GM23338 (cell line): ENCODE measurements at regions not wholly inside any gene's neighbourhood (a gene's known extent, or its start where the extent isn't known, plus 50 kb on each side); places are given as distances from the start of the nearest gene placed in this dataset.

Experiments
- ATAC-seq: fragments of 200-7000 bp; cut with Tn5 transposase; 3 replicates; pipeline ENCODE4 v1.9.1; 2020
- DNase-seq: peaks from one replicate; pipeline ENCODE4 v3.0.0-alpha.2; 2015; ENCODE audit warnings: low spot score
- H2AFZ ChIP-seq: fragments of 200-600 bp; sonication (generic); 2 replicates; pipeline ENCODE4 v1.8.0; 2016; ENCODE audit warnings: antibody characterized with exemption, mild to moderate bottlenecking, moderate library complexity
- H3F3A ChIP-seq: fragments of 200-600 bp; sonication (generic); replicated peaks from 2 replicates; pipeline ENCODE4 v1.8.0; 2017; ENCODE audit warnings: antibody characterized with exemption, mixed run types, low read depth
- H3K27ac ChIP-seq: fragments of 200-600 bp; sonication (generic); 2 replicates; pipeline ENCODE4 v1.6.1; 2016; ENCODE audit warnings: low read depth
- H3K27me3 ChIP-seq: fragments of 200-600 bp; sonication (generic); 2 replicates; pipeline ENCODE4 v1.8.0; 2016; ENCODE audit warnings: mild to moderate bottlenecking, mixed run types, moderate library complexity; ENCODE audit not compliant: insufficient read depth
- H3K36me3 ChIP-seq: fragments of 200-600 bp; sonication (generic); 2 replicates; pipeline ENCODE4 v1.8.0; 2016; ENCODE audit warnings: mild to moderate bottlenecking; ENCODE audit not compliant: insufficient read depth
- H3K4me1 ChIP-seq: fragments of 200-600 bp; sonication (generic); 2 replicates; pipeline ENCODE4 v1.8.0; 2016; ENCODE audit warnings: mild to moderate bottlenecking, moderate library complexity; ENCODE audit not compliant: insufficient read depth
- H3K4me2 ChIP-seq: fragments of 200-600 bp; sonication (generic); 2 replicates; pipeline ENCODE4 v1.7.1; 2017; ENCODE audit warnings: mixed run types
- H3K4me3 ChIP-seq: fragments of 200-600 bp; sonication (generic); 2 replicates; pipeline ENCODE4 v1.6.1; 2016; ENCODE audit warnings: mixed run types
- H3K79me2 ChIP-seq: fragments of 200-600 bp; sonication (generic); replicated peaks from 2 replicates; pipeline ENCODE4 v1.8.0; 2017; ENCODE audit warnings: mild to moderate bottlenecking; ENCODE audit not compliant: insufficient read depth
- H3K9me2 ChIP-seq: fragments of 200-600 bp; sonication (generic); 2 replicates; pipeline ENCODE4 v1.8.0; 2017; ENCODE audit not compliant: insufficient read depth
- H4K20me1 ChIP-seq: fragments of 200-600 bp; sonication (generic); replicated peaks from 2 replicates; pipeline ENCODE4 v1.8.0; 2017; ENCODE audit warnings: mild to moderate bottlenecking; ENCODE audit not compliant: insufficient read depth
- H3K27ac Mint-ChIP-seq: 2 replicates; pipeline ENCODE4 v1.8.0; 2020; ENCODE audit warnings: inconsistent platforms, mild to moderate bottlenecking, moderate library complexity, mixed read lengths
- H3K27me3 Mint-ChIP-seq: 3 replicates; pipeline ENCODE4 v1.8.0; 2022; ENCODE audit warnings: low read depth, mild to moderate bottlenecking, moderate library complexity, mixed read lengths, inconsistent platforms; ENCODE audit not compliant: insufficient read depth, poor library complexity
- H3K36me3 Mint-ChIP-seq: 3 replicates; pipeline ENCODE4 v1.8.0; 2021; ENCODE audit warnings: low read depth, mild to moderate bottlenecking, inconsistent platforms, moderate library complexity, mixed read lengths
- H3K4me1 Mint-ChIP-seq: 3 replicates; pipeline ENCODE4 v1.8.0; 2020; ENCODE audit warnings: mild to moderate bottlenecking, inconsistent platforms, mixed read lengths
- H3K4me3 Mint-ChIP-seq: 3 replicates; pipeline ENCODE4 v1.8.0; 2021; ENCODE audit warnings: moderate library complexity, mild to moderate bottlenecking, inconsistent platforms, mixed read lengths
- H3K9me3 Mint-ChIP-seq: 3 replicates; pipeline ENCODE4 v1.8.0; 2020; ENCODE audit warnings: moderate library complexity, mild to moderate bottlenecking, inconsistent platforms, mixed read lengths
- EZH2 ChIP-seq: fragments of 200-600 bp; sonication (generic); IDR thresholded peaks from one replicate; pipeline ENCODE4 v1.8.0; 2017; ENCODE audit warnings: antibody characterized with exemption, mild to moderate bottlenecking, low read depth; ENCODE audit not compliant: unreplicated experiment
- EZH2phosphoT487 ChIP-seq: fragments of 200-600 bp; sonication (generic); IDR thresholded peaks from one replicate; pipeline ENCODE4 v1.8.1; 2018; ENCODE audit warnings: antibody characterized with exemption; ENCODE audit not compliant: unreplicated experiment
- NANOG ChIP-seq: IDR thresholded peaks from 2 replicates; pipeline ENCODE4 v1.6.1; 2016; ENCODE audit warnings: antibody characterized with exemption, borderline replicate concordance
- TF ChIP-seq, protein P1 (sequence below): IDR thresholded peaks from one replicate; pipeline ENCODE4 v1.6.1; 2018; ENCODE audit warnings: antibody characterized with exemption; ENCODE audit not compliant: unreplicated experiment
- TF ChIP-seq, protein P2 (sequence below): IDR thresholded peaks from 2 replicates; pipeline ENCODE4 v1.6.1; 2016; ENCODE audit warnings: antibody characterized with exemption

DNA sequence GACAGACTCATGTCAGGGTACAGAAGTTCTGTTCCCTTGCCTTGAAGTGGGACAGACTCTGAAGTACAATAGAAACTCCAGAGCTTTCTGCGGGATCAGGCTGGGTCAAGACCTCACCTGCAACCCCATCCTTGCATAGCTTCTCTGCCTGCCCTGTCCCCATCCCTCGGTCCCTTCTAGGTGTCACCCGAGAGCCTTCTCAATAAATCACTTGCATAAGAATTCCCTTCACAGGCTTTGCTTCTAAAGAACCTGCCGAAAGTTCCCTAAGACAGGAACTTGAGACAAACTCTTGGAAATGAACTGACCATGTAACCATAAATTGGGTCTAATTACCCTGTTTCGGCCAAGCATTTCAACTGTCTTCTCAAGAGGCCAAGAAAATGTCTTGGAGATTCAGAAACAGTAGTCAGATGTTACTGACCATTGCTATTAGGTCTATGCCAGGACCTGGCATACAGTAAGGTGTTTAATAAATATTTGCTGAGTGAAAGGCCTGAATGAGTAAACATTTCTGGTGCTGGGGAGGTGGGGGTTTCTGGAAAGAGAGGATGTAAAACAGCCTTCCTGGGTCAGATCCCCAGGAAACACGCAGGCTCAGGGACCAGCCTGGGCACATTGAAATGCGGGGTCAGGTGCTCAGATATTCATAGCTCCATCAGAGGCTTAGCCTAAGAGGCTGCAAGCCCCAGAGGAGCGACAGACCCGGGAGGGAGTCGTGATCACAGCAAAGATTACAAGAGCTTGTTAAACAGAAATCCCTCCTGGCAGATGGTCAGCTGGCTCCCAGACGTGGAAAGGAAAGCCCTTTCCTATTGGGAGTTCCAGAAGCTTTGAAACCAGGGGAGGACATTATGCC lies 226.2 kb upstream of the LHX5 start:
- Histone ChIP-seq H4K20me1 (no peaks in the 10 kb centered on the region), H2AFZ (no peak overlapping the region), H3K9me2 (no peaks in the 10 kb centered on the region), H3K4me2 (peak overlapping the region; percentile 62), H3K4me3 (peak overlapping the region; percentile 21; the same call in 1 of the 2 replicates), H3K27ac (no peak overlapping the region), H3F3A (no peaks in the 10 kb centered on the region; the same call in 1 of the 2 replicates), H3K79me2 (no peaks in the 10 kb centered on the region), H3K4me1 (peaks cover 20% of the 10 kb centered on the region), H3K36me3 (no peaks in the 10 kb centered on the region), H3K27me3 (no peaks in the 10 kb centered on the region)
- no peaks in the 10 kb centered on the region for H3K36me3 Mint-ChIP-seq
- peaks cover 24% of the 10 kb centered on the region for H3K4me1 Mint-ChIP-seq
- no peaks in the 10 kb centered on the region for H3K9me3 Mint-ChIP-seq
- no peak overlapping the region; the same call in 1 of the 2 replicates for H3K27ac Mint-ChIP-seq
- no peaks in the 10 kb centered on the region for H3K27me3 Mint-ChIP-seq
- ATAC-seq, result peak; percentile 73
- DNase-seq, result peak; percentile 41
- H3K4me3 Mint-ChIP-seq, result peak overlapping the region; percentile 34; the same call in 1 of the 3 replicates
- TF ChIP-seq EZH2 (peak; percentile 29), EZH2phosphoT487 (no peak)

DNA sequence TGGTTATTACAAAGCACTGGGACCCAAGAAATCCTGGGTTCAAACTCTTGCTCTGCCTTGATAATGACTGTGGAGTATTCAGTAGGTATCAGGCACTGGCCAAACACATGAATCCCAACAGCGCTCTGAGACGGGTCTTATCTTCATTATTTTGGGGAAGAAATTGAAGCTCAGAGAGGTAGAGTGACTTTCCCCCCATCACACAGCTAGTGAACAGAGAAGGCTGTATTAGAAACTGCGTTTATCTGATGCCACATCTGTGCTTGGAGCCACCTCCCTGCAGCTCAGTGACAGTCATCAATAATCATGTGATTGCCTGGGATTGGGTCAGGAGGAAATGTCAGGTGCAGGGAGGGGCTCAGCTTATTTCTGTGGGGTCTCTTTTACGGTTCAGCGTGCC lies 225.4 kb upstream of the LHX5 start:
- H3K4me1 Mint-ChIP-seq, result peaks cover 24% of the 10 kb centered on the region
- no peaks in the 10 kb centered on the region for H3K36me3 Mint-ChIP-seq
- H3K9me3 Mint-ChIP-seq, result no peaks in the 10 kb centered on the region
- no peaks in the 10 kb centered on the region for H3K79me2 ChIP-seq
- ATAC-seq (no peak), DNase-seq (no peak)
- no peaks in the 10 kb centered on the region for H3K9me2 ChIP-seq
- H3F3A ChIP-seq, result no peaks in the 10 kb centered on the region; the same call in 1 of the 2 replicates
- no peak overlapping the region for H3K4me3 ChIP-seq
- no peak overlapping the region for H3K27ac Mint-ChIP-seq
- H3K4me1 ChIP-seq, result peaks cover 20% of the 10 kb centered on the region
- H3K27ac ChIP-seq, result no peak overlapping the region
- H3K4me2 ChIP-seq, result no peak overlapping the region
- H3K36me3 ChIP-seq, result no peaks in the 10 kb centered on the region
- no peaks in the 10 kb centered on the region for H4K20me1 ChIP-seq
- H3K4me3 Mint-ChIP-seq, result no peak overlapping the region
- no peaks in the 10 kb centered on the region for H3K27me3 Mint-ChIP-seq
- no peaks in the 10 kb centered on the region for H3K27me3 ChIP-seq
- H2AFZ ChIP-seq, result no peak overlapping the region
- TF ChIP-seq NANOG (no peak), EZH2 (no peak), EZH2phosphoT487 (no peak)
- TF ChIP-seq, protein P1, sequence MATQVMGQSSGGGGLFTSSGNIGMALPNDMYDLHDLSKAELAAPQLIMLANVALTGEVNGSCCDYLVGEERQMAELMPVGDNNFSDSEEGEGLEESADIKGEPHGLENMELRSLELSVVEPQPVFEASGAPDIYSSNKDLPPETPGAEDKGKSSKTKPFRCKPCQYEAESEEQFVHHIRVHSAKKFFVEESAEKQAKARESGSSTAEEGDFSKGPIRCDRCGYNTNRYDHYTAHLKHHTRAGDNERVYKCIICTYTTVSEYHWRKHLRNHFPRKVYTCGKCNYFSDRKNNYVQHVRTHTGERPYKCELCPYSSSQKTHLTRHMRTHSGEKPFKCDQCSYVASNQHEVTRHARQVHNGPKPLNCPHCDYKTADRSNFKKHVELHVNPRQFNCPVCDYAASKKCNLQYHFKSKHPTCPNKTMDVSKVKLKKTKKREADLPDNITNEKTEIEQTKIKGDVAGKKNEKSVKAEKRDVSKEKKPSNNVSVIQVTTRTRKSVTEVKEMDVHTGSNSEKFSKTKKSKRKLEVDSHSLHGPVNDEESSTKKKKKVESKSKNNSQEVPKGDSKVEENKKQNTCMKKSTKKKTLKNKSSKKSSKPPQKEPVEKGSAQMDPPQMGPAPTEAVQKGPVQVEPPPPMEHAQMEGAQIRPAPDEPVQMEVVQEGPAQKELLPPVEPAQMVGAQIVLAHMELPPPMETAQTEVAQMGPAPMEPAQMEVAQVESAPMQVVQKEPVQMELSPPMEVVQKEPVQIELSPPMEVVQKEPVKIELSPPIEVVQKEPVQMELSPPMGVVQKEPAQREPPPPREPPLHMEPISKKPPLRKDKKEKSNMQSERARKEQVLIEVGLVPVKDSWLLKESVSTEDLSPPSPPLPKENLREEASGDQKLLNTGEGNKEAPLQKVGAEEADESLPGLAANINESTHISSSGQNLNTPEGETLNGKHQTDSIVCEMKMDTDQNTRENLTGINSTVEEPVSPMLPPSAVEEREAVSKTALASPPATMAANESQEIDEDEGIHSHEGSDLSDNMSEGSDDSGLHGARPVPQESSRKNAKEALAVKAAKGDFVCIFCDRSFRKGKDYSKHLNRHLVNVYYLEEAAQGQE, result no peak
- TF ChIP-seq, protein P2, sequence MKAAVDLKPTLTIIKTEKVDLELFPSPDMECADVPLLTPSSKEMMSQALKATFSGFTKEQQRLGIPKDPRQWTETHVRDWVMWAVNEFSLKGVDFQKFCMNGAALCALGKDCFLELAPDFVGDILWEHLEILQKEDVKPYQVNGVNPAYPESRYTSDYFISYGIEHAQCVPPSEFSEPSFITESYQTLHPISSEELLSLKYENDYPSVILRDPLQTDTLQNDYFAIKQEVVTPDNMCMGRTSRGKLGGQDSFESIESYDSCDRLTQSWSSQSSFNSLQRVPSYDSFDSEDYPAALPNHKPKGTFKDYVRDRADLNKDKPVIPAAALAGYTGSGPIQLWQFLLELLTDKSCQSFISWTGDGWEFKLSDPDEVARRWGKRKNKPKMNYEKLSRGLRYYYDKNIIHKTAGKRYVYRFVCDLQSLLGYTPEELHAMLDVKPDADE, result no peak
